NB4 (cell line): ENCODE measurements at regions not wholly inside any gene's neighbourhood (a gene's known extent, or its start where the extent isn't known, plus 50 kb on each side); places are given as distances from the start of the nearest gene placed in this dataset.

Source experiments
- DNase-seq: peaks from one replicate; pipeline ENCODE4 v3.0.0; 2010; ENCODE audit warnings: low read depth
- H3K4me3 ChIP-seq: one replicate; pipeline ENCODE4 v1.5.1; 2011; ENCODE audit warnings: mild to moderate bottlenecking, low read depth, low read length, moderate library complexity
- CTCF ChIP-seq: IDR thresholded peaks from one replicate; pipeline ENCODE4 v1.5.1; 2012; ENCODE audit warnings: low read depth, low read length
- MAX ChIP-seq: IDR thresholded peaks from 2 replicates; pipeline ENCODE4 v1.6.1; 2011; ENCODE audit warnings: low read depth, low read length
- MYC ChIP-seq: IDR thresholded peaks from 2 replicates; pipeline ENCODE4 v1.6.1; 2011; ENCODE audit warnings: low read depth, low read length
- POLR2A ChIP-seq: IDR thresholded peaks from 2 replicates; pipeline ENCODE4 v1.6.1; 2011; ENCODE audit warnings: mild to moderate bottlenecking; ENCODE audit not compliant: insufficient read length; ENCODE audit errors: extremely low read depth

GRCh38 chr18:29198834-29199233 is 1021.9 kb upstream of the CDH2 start:
- DNase-seq, result no peak
- no peak for TF ChIP-seq MYC
- TF ChIP-seq POLR2A, result no peak
- no peak for TF ChIP-seq CTCF
- no peak for TF ChIP-seq MAX
- H3K4me3 ChIP-seq, result no peak overlapping the region

GRCh38 chr18:29196307-29196706 is 1019.4 kb upstream of the CDH2 start:
- DNase-seq, result no peak
- no peak overlapping the region for H3K4me3 ChIP-seq
- TF ChIP-seq MYC, result no peak
- TF ChIP-seq CTCF, result no peak
- no peak for TF ChIP-seq MAX
- no peak for TF ChIP-seq POLR2A

DNA sequence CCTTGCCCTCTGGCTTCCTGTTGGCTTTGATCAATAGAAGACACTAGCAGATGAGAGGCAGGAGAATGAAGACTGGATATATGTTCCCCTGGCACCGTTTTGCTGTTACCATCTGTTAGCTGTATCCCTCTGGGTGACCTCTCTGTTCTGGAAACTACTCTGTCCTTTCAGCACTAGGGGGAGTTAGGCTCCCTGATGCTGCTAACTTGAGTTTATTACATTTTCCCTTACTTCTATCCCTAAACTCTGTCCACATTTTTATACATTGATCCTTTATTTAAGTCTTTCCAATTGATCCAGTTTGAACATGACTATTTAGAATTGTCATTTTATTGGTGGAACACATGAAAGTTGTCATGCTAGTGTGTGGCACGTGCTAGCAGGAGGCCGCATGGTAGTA is 1014.3 kb upstream of the CDH2 start:
- no peak overlapping the region for H3K4me3 ChIP-seq
- peak; percentile 1 for DNase-seq
- TF ChIP-seq POLR2A (no peak), CTCF (peak; percentile 12)

DNA sequence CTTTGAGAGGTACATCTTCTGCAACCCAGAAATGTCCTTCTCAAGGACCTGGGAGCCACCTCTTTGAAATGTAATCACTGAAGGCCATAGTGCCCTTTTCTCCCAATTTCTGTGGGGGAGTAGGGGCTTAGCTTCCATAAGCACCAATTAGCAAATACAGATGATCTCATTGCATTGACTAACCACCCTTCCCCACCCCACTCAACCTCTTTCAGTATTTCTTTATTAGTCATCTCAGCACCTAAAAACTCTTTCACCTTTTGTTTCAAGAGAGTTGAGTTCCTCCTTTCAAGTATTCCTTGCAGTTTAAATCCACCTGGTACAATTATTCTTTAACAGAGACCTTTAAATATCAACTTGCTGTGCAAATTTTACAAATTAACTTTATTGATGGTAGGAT is 1011.8 kb upstream of the CDH2 start:
- no peak for DNase-seq
- no peak overlapping the region for H3K4me3 ChIP-seq
- TF ChIP-seq CTCF, result no peak
- TF ChIP-seq MAX, result no peak
- TF ChIP-seq MYC, result no peak
- no peak for TF ChIP-seq POLR2A

GRCh38 chr18:29185801-29186200 is 1008.9 kb upstream of the CDH2 start:
- no peak for DNase-seq
- TF ChIP-seq MAX (no peak), MYC (no peak), POLR2A (no peak), CTCF (no peak)
- no peak overlapping the region for H3K4me3 ChIP-seq

GRCh38 chr18:29184654-29185053 is 1007.7 kb upstream of the CDH2 start:
- no peak overlapping the region for H3K4me3 ChIP-seq
- TF ChIP-seq MAX, result no peak
- no peak for TF ChIP-seq MYC
- DNase-seq, result no peak
